Tongue (tissue), 1 donor: ENCODE measurements at regions not wholly inside any gene's neighbourhood (a gene's known extent, or its start where the extent isn't known, plus 50 kb on each side); places are given as distances from the start of the nearest gene placed in this dataset.
A peak's percentile ranks its signal among the peaks of the same experiment; 100 is the strongest.

Experiments
- DNase-seq: peaks from one replicate; pipeline ENCODE4 v3.0.0-alpha.2; 2015

GRCh38 chr20:50258790-50259483, 68.3 kb downstream of the CEBPB start:
- no peak for DNase-seq

GRCh38 chr20:50259705-50260478, 69.3 kb downstream of the CEBPB start:
- no peak for DNase-seq

GRCh38 chr20:50260479-50261221, 70.0 kb downstream of the CEBPB start:
- no peak for DNase-seq

GRCh38 chr20:50261471-50262212, 71.0 kb downstream of the CEBPB start:
- DNase-seq: no peak

GRCh38 chr20:50263831-50264230, 73.2 kb downstream of the CEBPB start:
- DNase-seq: no peak

GRCh38 chr20:50264534-50265145, 74.0 kb downstream of the CEBPB start:
- no peak for DNase-seq

GRCh38 chr20:50265245-50265946, 74.8 kb downstream of the CEBPB start:
- no peak for DNase-seq

- DNase-seq: no peak
Measured at GRCh38 chr20:50266293-50267040, 75.8 kb downstream of the CEBPB start.

- peak; percentile 83 for DNase-seq
Measured at GRCh38 chr20:50267041-50267865, 76.6 kb downstream of the CEBPB start.

- no peak for DNase-seq
Measured at GRCh38 chr20:50267866-50268219, 77.2 kb downstream of the CEBPB start.

- no peak for DNase-seq
Measured at GRCh38 chr20:50269091-50270033, 78.7 kb downstream of the CEBPB start.

- DNase-seq: no peak
Measured at GRCh38 chr20:50270034-50270395, 79.4 kb downstream of the CEBPB start.

- no peak for DNase-seq
Measured at GRCh38 chr20:50270569-50270968, 79.9 kb downstream of the CEBPB start.

GRCh38 chr20:50271176-50271575, 80.5 kb downstream of the CEBPB start:
- DNase-seq: no peak

- no peak for DNase-seq
Measured at GRCh38 chr20:50271612-50272011, 81.0 kb downstream of the CEBPB start.

GRCh38 chr20:50272030-50272723, 81.5 kb downstream of the CEBPB start:
- DNase-seq: no peak

- no peak for DNase-seq
Measured at GRCh38 chr20:50272724-50273446, 82.3 kb downstream of the CEBPB start.
